NCI-H187 (cell line): ENCODE measurements at regions not wholly inside any gene's neighbourhood (a gene's known extent, or its start where the extent isn't known, plus 50 kb on each side); places are given as distances from the start of the nearest gene placed in this dataset.
"Not testable (repeated sequence)": the region's sequence is repeated elsewhere in the genome, so short reads cannot be mapped to it uniquely, and the experiment has no call there.

ENCODE experiments used
- DNase-seq, 2 experiments: peaks; one replicate each; lab custom pipeline; 2025; lab: John Stamatoyannopoulos, UW

DNA sequence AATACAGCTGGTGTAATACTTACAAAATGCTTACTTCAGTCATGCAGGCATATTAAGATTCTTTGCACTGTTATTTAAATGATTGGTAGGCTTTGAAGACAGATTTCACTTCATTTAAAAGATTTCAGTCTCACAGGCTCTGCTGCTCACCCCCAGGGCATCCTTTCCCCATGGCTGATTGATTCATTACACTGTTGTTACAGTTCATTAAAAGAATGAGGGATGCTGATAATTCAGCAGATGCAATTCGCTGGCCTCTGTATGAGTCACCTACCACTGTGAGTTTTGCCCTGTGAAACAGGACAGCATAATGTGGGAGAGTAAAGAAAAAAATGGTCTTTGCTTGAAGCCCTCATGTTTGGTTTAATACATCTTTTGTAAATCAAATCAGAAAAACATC, 246.9 kb downstream of the CYLC2 start:
- DNase-seq: no peak

DNA sequence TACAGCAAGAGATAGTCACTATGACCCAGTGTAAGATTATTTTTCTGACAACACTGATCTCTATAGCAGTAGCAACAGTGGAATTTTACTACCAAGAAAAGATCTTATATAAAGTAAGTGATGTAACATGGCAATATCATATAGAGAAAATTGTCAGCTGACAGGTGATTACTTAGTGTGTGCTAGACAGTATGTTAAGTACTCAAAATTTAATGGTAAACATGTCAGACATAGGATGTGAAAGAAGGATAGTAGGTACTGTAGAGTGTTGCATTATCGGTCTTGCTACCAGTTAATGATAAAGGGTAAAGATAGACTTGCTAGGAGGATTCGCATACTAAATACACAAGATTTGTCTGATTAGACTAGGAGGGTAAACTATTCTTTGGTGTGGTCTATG, 247.4 kb downstream of the CYLC2 start:
- no peak for DNase-seq

DNA sequence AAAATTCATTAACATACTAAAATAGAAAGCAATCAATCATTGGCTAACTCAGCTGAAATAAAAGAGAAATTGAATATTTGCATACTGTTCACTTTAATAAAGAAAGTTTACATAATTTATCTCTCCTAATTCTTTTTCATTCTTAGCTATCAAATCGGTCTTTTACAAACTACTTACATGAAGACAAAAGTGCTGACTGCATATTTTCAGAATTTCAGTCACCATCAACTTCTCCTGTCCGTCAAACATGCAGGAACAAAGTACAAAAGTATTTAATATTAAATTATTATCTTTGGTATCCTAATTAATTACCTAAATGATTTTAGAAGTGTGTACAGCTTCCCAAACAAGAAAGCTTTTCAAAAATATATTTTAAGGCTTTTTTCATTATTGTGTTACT, 248.4 kb downstream of the CYLC2 start:
- DNase-seq: no peak

DNA sequence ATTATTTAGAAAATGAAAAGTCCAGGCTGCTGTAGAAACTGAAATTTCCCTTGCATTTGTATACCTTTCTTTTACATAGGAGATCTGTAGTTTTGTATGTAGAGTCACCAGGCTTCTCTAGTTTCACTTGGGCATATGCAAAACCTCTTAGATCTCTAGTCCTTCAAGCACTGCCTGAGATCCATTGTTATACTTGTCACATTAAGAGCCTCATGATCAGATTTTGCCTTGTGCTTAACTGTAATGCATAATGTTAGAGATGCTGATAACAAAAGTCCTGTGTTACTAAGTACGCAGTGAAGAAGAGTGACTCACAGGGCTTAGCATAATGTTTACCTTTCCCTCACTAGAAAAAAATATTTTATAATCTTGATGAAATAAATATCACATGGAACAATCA, 250.2 kb downstream of the CYLC2 start:
- no peak for DNase-seq

DNA sequence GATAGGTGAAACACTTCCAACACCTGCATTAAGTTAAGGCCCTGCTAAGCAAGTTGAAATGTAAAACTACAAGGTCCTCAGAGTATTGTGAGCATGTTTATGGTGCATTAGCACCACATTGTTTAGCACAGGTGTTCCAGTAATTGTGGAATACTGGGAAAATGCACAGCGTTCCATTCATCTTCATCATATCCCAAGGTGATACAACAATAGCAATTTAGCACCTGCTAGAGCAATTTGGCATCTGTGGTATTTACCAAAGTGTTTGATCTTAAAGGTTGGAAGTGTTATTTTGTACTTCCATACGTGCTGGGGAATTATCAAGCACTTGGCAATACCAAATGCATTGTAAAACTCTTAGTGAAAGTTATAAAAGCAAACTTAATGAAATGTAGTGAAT, 266.8 kb downstream of the CYLC2 start:
- no peak for DNase-seq

DNA sequence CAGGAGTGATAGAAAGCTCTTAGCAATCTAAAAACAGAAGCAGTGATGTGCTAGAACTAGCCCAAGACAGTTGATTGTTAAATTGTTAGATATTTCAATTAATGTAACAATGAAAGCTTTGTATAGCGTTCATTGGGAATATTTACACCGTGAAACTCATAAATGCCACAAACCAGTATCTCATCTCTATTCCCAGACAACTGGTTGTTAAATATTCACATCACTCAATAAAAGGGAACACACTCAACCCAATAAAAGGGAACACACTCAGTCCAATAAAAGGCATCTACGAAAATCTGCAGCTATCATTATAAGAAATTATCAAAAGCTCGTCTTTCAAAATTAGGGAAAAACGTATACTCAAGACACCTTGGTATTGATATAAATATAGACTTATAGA, 270.9 kb downstream of the CYLC2 start:
- no peak for DNase-seq

DNA sequence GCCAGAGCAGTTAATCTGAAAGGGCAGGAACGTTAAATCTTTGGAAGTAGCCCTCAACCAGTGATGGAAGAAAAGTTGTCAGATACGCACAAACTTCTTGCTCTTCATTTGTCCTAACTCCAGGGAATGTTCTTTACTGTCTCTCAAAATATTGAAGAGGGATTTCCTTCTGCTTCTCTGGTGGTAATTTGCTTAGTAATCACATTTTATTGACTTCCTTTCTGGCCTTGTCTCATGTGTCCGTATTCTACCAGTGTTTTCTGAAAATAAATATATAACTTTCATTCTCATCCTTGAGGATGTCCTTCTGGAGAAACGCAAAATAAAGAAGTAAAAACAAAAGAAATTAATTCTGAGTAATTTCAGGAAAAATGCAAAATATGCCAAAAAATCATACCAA, 282.1 kb downstream of the CYLC2 start:
- no peak for DNase-seq

DNA sequence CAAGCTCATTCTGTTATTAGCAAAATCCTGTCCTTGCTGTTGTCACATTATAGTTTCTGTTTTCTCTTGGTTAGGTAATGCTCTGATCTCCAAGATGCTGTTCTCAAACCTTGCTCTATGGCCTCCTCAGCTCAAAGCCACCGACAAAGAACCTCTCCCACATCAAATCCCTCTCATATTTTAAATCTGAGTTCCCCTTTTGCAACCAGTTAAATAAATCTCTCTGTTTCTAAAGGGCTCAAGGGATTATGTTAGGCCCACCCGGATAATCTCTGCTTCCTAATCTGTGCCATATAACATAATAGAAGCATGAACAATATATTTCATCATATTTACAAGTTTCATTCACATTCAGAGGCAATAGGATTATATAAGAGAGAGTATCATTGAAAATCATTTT, 286.0 kb downstream of the CYLC2 start:
- DNase-seq: no peak

DNA sequence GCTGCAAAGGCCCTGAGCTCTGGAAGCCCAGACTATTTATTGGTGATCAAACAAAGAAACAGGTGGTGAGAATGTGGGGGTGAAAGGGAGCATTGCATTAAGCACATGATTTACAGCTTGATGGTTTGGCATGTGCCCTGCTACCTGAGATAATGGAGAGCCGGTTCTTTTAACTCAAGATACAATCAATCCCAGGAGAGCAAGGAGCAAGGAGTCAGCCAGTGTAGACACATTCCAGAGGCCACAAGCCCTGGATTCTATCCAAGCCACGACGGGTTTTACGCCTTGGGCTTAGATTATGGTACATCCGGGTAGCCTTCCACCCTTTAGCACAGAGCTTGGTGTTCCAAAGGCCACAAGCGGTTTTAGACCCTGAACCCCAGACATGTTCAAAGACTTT, 292.2 kb downstream of the CYLC2 start:
- DNase-seq: no peak

DNA sequence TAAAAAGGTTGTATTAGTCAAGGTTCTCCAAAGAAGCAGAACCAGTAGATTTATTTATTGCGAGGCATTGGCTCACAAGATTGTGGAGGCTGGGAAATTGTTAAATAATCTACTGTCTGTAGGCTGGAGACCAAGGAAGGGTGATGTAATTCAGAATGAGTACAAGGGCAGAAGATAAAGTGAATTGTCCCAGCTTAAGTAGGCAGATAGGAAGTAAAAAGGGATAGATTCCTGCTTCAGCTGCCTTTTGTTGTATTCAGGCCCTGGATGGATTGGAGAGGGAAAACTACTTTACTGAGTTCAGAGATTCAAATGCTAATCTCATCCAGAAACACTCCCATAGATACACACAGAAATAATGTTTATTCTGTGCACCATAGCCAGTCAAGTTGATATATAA, 301.1 kb downstream of the CYLC2 start:
- no peak for DNase-seq

DNA sequence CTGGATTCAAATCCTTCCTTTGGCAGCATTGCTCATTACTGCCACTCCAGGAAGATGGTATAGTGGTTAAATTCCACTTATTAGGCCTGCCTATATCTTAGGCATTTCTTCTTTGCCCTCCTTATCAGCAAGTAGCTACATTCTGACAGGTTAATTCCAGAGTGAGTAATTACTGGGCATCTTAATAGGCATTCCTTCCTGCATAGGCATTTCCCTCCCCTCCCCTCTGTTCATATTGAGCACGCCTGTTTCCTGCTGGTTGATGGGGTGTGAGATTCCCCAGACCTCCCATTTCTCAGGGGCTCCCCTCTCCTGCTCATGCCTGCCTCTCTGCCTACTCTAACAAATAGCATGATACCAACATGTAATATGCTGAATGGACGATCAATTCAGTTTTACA, 305.9 kb downstream of the CYLC2 start:
- no peak for DNase-seq

DNA sequence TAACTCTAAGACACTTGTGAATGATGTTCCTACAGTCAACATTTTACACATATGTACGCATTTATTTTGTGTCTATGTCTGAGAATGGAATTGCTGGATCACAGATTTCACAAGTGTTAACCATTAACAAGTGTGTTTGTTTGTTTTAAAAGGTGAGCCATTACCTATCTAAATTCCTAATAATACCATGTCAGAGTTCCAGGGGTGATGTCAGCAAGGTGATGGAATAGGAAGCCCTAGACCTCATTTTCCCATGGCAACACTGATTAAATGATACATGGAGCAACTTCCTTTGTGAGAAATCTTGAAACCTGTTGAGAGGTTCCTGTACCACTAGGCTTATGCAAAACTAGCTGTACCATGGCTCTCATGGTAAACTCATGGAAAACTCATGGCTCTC, 309.7 kb downstream of the CYLC2 start:
- DNase-seq: no peak

DNA sequence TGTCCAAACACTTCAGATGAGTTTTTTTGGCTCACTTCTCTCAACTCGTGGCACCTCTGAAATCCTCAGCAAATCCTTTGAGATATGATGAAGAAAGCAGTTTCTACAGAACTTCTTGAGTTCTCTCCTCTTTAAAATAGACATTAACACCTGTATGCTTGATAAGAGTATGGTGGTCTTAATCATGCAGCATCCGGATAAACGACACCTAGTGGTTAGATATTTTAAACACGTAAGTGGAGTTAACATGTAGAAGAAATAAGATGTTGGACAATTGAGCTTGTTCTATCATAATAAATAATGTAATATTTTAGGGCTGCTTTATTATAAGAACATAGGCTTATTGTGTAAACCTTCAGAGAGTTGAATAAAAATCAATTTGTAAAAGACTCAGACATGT, 324.8 kb downstream of the CYLC2 start:
- DNase-seq: no peak

DNA sequence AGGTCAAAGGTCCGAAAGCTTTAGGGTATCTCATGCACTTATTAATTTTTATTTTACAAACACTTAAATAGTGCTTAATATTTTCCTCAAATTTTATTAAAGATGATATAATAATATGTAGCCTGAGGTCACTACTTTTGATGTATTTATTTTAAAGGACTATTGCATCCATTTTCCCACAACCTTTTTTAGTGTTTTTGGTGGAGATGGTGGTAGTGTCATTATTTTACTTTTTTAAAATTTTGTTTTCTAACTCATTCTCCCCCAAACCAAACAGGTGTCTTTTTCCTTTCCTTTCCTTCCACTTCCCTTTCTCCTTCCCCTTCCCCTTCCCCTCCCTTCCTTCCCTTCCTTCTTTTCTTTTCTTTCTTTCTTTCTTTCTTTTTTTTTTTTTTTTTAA, 328.6 kb downstream of the CYLC2 start:
- DNase-seq: no peak

DNA sequence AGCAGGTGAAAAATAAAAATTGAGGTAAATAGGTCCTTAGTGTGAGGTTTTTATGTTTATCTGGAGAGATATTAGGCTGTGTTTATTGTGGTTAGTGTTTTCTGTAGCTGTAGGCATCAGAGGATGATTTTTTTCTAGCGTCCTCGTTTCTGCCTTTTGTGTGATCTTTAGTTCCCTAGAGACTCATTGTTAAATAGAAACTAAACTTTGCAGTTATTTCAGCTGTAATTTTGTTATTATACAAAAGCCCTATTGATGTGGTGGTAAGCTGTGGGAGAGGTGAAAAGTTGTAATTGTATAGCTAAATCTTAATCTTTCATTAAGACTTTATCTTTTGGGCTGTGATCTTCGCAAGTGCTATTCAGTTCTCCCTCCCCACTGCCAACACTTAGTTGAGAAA, 340.3 kb downstream of the CYLC2 start:
- DNase-seq: no peak

DNA sequence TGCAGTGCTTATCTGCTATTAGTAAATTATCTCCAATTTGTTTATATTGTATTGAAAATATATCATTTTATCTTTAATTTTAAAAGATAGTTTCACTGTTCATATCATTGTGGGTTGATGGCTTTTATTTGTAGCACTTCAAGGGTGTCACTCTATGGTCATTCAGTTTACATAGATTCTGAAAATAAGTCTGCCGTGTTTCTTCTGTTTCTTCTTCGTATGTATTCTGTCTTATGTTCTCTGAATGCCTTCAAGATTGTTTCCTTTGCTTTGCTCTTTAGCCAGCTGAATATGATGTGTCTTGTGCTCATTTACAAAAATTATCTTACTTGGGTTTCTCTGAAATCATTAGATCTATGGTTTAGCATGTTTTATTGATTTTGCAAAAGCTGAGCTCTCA, 359.9 kb downstream of the CYLC2 start:
- no peak for DNase-seq

DNA sequence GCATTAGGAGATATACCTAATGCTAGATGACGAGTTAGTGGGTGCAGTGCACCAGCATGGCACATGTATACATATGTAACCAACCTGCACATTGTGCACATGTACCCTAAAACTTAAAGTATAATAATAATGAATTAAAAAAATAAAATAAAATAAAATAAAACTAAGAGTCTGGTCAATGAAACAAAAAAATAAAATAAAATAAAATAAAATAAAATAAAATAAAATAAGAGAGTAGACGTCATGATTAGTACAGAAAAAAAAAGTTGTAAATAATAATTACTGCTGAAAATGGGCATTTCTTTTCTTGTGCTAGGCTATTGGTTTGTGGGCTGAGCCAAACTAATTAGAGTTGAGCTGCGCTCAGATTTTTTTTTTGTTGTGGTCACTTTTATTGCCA, 362.8 kb downstream of the CYLC2 start:
- not testable (repeated sequence) for DNase-seq

DNA sequence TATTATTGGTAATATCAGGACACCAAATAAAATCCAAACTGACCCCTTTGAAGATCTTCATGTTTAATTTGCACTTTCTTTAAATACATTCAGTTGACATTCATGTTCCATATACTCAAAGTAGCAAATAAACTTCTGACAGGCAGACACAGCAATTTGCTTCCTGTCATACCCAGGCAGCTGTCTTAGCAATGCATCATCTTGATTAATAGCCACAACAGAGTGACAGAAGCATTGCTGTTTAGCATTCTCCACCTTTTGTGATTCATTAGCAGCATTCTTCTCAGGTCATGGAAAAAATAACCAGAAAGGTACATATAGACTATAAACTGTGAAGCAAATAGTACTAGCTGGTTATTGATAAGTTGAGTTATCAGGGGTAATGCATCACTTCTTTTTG, 366.8 kb downstream of the CYLC2 start:
- DNase-seq: no peak

DNA sequence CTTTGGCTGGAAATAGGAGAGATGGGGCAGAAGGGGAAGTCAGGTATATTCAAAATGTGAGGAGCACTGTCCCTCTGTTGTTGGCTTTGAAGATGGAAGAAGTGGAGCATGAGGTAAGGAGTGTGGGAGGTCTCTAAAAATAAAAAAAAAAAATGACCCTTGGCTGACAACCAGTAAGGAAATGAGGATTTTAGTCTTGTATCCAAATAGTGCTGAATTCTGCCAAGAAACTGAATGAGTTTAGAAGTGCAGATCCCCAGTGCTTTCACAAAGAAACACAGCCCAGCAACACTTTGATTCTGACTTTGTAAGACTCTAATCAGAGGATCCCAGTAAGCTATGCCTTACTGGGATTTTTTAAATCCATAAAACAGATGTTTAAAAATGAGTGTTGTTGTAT, 367.9 kb downstream of the CYLC2 start:
- no peak for DNase-seq

DNA sequence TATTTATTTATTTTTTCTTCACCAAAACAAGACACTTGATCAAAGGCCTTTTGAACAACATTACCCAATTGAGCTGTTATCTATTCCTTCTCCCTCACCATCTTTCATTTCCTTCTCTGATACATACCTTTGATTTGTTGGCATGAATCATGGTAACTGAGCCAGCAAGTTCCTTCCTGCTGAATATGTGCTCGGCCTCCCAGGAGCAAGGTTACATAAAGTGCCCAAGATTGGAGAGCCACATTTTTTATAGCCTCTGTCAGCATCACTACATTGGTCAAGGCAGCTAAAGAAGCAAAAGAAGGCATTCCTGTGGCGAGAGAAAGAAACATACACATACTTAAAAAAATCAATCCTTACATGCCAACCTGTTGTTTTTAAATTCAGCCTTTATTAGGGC, 369.6 kb downstream of the CYLC2 start:
- DNase-seq: no peak

DNA sequence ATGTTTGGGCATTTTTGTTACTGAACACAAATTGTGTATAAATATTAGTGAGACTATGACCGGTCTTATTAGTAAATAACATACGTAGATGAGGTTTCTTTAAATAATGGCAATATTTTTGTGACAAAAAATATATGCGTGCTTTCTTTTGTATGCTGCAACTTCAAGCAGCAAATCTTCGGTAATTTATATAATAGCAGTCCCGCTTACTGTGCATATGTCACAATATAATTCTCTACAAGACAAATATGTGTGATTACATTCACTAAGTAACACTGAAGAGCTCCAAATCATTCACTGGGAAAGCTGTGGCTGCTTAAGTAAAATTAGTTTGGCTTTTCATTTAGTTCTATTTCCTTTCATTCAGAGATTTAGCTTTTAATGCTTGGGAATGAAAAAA, 376.0 kb downstream of the CYLC2 start:
- no peak for DNase-seq

DNA sequence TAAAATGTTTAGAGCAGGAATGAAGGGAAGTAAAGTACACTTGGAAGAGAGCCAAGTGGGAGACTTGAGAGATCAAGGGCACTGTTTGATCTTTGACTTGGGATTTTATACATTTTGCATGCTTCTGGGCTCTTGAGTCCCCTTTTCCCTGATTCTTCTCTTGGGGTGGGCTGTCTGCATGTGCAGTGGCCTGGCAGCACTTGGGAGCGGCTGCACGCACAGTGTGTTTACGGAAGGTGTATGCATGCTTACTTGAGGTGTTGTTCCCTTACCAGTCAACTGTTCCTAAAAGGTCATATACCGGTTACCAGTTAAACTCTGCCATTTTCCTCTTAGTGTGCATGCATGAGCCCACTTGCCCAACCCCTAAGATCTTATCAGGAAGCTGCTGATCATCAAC, 377.7 kb downstream of the CYLC2 start:
- DNase-seq: no peak

DNA sequence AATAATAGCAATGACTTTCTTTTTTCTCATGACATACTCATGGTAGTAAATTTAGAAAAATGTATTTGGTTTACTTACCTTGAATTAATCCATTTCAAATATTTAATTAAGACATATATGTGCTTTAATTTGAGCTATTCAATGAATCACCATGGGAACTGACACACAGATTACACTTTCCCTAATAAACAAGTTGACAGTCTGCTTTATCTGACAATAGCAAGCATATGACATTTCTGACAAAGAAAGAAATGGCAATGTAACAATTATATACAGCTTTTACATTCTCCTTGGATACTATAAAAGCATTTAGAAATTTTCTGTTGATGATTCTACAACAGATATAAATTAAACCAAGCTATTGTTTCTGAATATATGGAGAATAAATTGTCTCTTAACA, 382.5 kb downstream of the CYLC2 start:
- DNase-seq: no peak

DNA sequence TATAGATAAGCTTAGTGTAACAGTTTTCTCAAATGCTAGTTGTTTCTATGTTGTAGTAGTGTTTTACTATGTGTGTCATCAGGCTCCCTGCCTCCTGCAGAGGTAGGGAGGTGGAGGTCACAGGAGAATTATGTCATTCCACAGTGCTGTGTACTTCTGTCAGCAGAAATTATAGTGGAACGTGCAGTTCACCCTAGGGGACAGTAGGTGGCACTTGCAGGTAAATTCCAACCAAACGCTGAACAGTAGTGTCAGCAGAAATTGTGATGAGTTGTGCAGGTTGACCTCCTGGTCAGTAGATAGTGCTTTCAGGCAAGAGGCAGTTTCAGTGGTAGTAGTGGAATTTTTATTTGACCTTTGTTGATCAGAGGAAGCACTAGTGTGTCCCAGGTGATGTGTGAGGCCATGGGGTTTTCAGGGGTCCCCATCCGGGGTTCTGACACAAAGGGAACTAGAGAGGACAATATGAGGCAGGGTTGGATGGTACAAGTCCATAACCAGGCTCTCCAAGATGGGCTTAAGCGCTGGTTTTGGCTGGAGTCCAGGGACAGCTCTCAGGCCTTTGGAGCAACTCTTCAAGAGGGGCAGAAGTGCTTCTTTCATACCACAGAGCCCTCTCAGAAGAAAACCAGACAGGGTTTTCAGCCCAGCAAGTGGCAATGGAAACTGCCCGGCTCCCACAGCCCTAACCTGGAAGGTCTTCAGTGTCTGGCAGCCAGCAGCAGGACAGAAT, 402.9 kb downstream of the CYLC2 start:
- peak; percentile 5 to 22 for DNase-seq

DNA sequence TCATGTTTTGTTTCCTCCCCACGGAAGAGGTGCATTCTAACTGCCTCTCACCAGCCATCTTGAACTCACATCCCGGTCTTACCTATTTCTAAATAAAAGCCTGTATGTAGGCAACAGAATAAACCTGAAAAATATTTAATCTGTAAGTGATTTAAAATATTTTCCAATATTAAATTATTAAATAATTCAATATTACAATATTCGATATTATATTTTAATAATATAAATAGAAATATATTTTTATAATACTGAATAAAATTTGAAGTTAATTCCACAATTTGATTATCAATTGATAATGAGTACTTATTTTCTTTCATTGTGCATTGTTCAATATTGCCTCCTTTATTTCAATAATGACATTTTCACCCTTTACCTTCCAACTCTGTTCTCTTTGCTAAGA, 404.4 kb downstream of the CYLC2 start:
- DNase-seq: no peak
